ENCODE measurements at regions not wholly inside any gene's neighbourhood (a gene's known extent, or its start where the extent isn't known, plus 50 kb on each side); places are given as distances from the start of the nearest gene placed in this dataset.

DNA sequence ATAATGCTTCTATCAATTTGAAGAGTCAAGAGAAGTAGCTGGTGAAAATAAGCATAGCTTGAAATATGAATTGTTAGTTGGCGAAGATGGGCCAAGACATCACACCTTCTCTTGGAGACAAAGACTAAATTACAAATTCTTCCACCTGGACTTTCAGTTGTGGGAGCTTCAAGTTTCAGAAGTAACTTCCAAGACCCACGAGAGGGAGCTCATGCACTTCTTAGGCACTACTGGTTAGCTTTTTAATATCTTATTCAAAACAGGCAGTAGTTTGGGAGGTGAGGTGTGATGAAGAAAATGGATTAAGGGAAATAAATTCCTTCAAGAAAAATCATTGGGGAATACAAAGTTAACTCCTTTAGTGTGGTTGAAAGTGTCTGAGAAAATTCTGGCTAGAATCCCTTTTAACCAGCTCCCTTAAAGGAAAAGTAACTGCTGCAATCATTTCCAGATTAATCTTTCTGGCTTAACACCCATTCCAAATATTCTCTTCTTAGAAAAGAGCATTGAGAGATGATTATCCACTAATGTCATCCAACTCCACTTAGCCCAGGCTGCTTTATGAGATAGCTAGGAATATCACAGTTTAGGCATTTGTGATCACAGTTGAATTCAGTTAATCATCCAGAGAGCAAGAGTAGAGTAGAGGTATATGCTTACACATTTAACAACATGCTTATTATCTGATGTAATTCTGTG lies 139.5 kb upstream of the DMRTA1 start:
- no peak for DNase-seq
- 19 to 21% methylated on average over 2 of the region's 2 CpGs for WGBS, 2 donors
- Histone ChIP-seq H3K27me3 (no peaks in the 10 kb centered on the region), H3K27ac (no peak overlapping the region), H3K4me1 (no peaks in the 10 kb centered on the region), H3K4me3 (no peak overlapping the region), H3K9me3 (no peaks in the 10 kb centered on the region), H3K36me3 (no peaks in the 10 kb centered on the region)
- ATAC-seq (ENCODE audit: low FRiP score in 2 of 2), result peak in 1 of 2 donors; percentile 69
- TF ChIP-seq, protein P1, sequence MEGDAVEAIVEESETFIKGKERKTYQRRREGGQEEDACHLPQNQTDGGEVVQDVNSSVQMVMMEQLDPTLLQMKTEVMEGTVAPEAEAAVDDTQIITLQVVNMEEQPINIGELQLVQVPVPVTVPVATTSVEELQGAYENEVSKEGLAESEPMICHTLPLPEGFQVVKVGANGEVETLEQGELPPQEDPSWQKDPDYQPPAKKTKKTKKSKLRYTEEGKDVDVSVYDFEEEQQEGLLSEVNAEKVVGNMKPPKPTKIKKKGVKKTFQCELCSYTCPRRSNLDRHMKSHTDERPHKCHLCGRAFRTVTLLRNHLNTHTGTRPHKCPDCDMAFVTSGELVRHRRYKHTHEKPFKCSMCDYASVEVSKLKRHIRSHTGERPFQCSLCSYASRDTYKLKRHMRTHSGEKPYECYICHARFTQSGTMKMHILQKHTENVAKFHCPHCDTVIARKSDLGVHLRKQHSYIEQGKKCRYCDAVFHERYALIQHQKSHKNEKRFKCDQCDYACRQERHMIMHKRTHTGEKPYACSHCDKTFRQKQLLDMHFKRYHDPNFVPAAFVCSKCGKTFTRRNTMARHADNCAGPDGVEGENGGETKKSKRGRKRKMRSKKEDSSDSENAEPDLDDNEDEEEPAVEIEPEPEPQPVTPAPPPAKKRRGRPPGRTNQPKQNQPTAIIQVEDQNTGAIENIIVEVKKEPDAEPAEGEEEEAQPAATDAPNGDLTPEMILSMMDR (IDR thresholded peaks at IDR 0.05), result peak in 5 of 6 experiments; percentile 7 to 56 (median 34)
- TF ChIP-seq POLR2AphosphoS5 (IDR thresholded peaks at IDR 0.05) (no peak), POLR2A (IDR thresholded peaks at IDR 0.05) (no peak), EP300 (IDR thresholded peaks at IDR 0.05) (no peak)

DNA sequence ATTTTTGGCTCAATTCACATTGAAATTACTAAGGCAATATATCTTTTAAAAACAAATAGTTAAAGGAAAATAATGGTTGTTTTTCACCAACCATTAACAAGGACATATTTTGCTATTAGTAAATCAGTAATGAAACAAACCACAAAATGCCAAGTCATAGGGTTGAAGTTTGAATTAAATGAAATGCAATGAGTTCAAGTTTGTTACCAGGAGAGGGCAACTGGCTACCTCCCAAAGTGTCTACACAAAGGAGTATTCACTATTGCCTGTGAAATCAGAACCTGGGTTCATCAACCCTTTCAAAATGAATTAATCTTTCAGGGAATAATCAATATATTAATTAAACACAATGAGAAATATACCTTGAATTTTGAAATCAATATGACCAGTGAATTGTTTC lies 138.4 kb upstream of the DMRTA1 start:
- ATAC-seq (ENCODE audit: low FRiP score in 2 of 2) (no peak), DNase-seq (no peak)
- Histone ChIP-seq H3K36me3 (no peaks in the 10 kb centered on the region), H3K4me1 (no peaks in the 10 kb centered on the region), H3K27ac (no peak overlapping the region), H3K27me3 (no peaks in the 10 kb centered on the region), H3K4me3 (no peak overlapping the region), H3K9me3 (no peaks in the 10 kb centered on the region)
- TF ChIP-seq POLR2A (IDR thresholded peaks at IDR 0.05) (no peak), POLR2AphosphoS5 (IDR thresholded peaks at IDR 0.05) (no peak)
- TF ChIP-seq, protein P1 (IDR thresholded peaks at IDR 0.05), result no peak

DNA sequence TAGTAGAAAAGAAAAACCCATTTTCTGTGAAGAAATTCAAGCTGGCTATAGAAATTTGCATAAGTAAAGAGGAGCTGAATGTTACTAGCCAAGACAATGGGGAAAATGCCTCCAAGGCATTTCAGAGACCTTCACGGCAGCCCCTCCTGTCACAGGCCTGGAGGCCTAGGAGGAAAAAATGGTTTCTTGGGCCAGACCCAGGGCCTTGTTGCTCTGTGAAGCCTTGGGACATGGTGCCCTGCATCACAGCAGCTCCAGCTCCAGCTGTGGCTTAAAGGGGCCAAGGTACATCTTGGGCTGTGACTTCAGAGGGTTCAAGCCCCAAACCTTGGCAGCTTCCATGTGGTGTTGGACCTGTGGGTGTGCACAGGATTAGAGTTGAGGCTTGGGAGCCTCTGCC lies 130.0 kb upstream of the DMRTA1 start:
- no peak overlapping the region for H3K27ac ChIP-seq
- no peaks in the 10 kb centered on the region for H3K36me3 ChIP-seq
- H3K4me1 ChIP-seq, result no peaks in the 10 kb centered on the region
- H3K9me3 ChIP-seq, result peaks cover 0 to 8% (median 4%) of the 10 kb centered on the region in 4 donors
- H3K27me3 ChIP-seq, result no peaks in the 10 kb centered on the region
- ATAC-seq (ENCODE audit: low FRiP score in 2 of 2) (no peak), DNase-seq (no peak)
- WGBS, 2 donors, result 80 to 100% methylated on average over 1 of the region's 1 CpG
- no peak overlapping the region for H3K4me3 ChIP-seq
- TF ChIP-seq EP300 (IDR thresholded peaks at IDR 0.05), result no peak
- no peak for TF ChIP-seq POLR2AphosphoS5 (IDR thresholded peaks at IDR 0.05)
- TF ChIP-seq, protein P1 (IDR thresholded peaks at IDR 0.05), result no peak
- TF ChIP-seq POLR2A (IDR thresholded peaks at IDR 0.05), result no peak

DNA sequence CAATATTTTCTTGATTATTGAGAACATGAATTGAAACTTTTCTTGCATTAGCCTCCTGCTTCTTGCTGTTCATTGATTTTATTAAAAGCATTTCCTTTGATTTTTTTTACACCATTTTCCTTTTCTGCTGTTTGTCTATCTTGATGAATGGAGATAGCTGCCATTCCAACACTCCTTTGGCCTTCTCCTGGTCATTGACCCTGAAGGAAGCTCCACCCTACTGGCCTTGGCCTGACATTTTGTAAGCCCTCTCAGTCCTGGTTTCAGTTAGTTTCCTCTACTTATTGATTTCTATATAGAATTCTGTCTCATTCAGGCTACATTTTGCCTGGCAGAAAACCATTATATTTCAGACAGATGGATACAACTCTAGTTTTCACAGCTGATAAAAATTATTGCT lies 115.1 kb upstream of the DMRTA1 start:
- no peaks in the 10 kb centered on the region for H3K27me3 ChIP-seq
- H3K9me3 ChIP-seq, result no peaks in the 10 kb centered on the region
- H3K36me3 ChIP-seq, result no peaks in the 10 kb centered on the region
- ATAC-seq (ENCODE audit: low FRiP score in 2 of 2) (no peak), DNase-seq (no peak)
- TF ChIP-seq, protein P1 (IDR thresholded peaks at IDR 0.05), result no peak
- TF ChIP-seq EP300 (IDR thresholded peaks at IDR 0.05) (no peak), POLR2AphosphoS5 (IDR thresholded peaks at IDR 0.05) (no peak), POLR2A (IDR thresholded peaks at IDR 0.05) (no peak)
- H3K27ac ChIP-seq, result no peak overlapping the region
- H3K4me3 ChIP-seq, result no peak overlapping the region
- no peaks in the 10 kb centered on the region for H3K4me1 ChIP-seq

DNA sequence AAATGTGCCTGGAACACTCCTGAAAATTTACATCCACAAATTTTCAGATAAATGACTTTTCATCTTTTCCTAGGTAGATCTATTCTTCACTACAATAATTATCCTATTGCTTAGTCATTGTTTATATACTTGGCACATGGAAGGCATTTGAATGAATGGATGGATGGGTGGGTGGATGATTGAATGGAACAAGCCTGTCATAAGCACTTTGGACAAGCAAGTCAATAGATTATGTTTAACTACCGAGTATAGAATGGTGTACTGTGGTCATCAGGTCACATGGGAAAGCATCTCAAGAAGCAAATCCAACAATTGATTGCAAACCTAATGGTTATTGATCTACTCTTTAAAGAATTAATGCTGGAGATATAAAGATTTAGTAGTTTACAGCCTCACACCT lies 114.4 kb upstream of the DMRTA1 start:
- 52 to 81% methylated on average over 1 of the region's 1 CpG for WGBS, 2 donors
- no peaks in the 10 kb centered on the region for H3K9me3 ChIP-seq
- no peak for DNase-seq
- TF ChIP-seq, protein P1 (IDR thresholded peaks at IDR 0.05), result no peak
- TF ChIP-seq POLR2A (IDR thresholded peaks at IDR 0.05) (no peak), EP300 (IDR thresholded peaks at IDR 0.05) (no peak), POLR2AphosphoS5 (IDR thresholded peaks at IDR 0.05) (no peak)
- H3K36me3 ChIP-seq, result no peaks in the 10 kb centered on the region
- no peak overlapping the region for H3K4me3 ChIP-seq
- no peak for ATAC-seq (ENCODE audit: low FRiP score in 2 of 2)
- H3K4me1 ChIP-seq, result no peaks in the 10 kb centered on the region
- H3K27me3 ChIP-seq, result no peaks in the 10 kb centered on the region
- H3K27ac ChIP-seq, result no peak overlapping the region

Measured in upper lobe of left lung (tissue), 6 donors.